Activated CD8-positive, alpha-beta T cell treated with anti-CD3 and anti-CD28 coated beads for 36 hours (primary cell): ENCODE measurements at regions not wholly inside any gene's neighbourhood (a gene's known extent, or its start where the extent isn't known, plus 50 kb on each side); places are given as distances from the start of the nearest gene placed in this dataset.

Source experiments
- ATAC-seq: fragments of 200-7000 bp; cut with Tn5 transposase; one replicate; pipeline ENCODE4 v1.10.0; 2021; ENCODE audit warnings: mild to moderate bottlenecking, moderate library complexity
- CTCF ChIA-PET: fragments of 350-600 bp; sonication (Branson Sonifier 250); formaldehyde crosslinking; loops from one replicate; lab custom pipeline; 2021; ENCODE audit warnings: antibody characterized with exemption; lab: Charles Lee
- POLR2A ChIA-PET: fragments of 350-600 bp; sonication (Branson Sonifier 250); formaldehyde crosslinking; loops from one replicate; lab custom pipeline; 2021; ENCODE audit warnings: antibody characterized with exemption; lab: Charles Lee
- DNase-seq: peaks from one replicate; pipeline ENCODE4 v3.0.0-alpha.2; 2020
- H3K27ac Mint-ChIP-seq: one replicate; pipeline ENCODE4 v1.8.0; 2021; ENCODE audit warnings: mild to moderate bottlenecking, mixed read lengths
- H3K27me3 Mint-ChIP-seq: one replicate; pipeline ENCODE4 v1.8.0; 2021; ENCODE audit warnings: mixed read lengths
- H3K36me3 Mint-ChIP-seq: one replicate; pipeline ENCODE4 v1.8.0; 2021; ENCODE audit warnings: low read depth, mixed read lengths
- H3K4me1 Mint-ChIP-seq: one replicate; pipeline ENCODE4 v1.8.0; 2021; ENCODE audit warnings: low read depth, mixed read lengths
- H3K4me3 Mint-ChIP-seq: one replicate; pipeline ENCODE4 v1.8.0; 2021; ENCODE audit warnings: mild to moderate bottlenecking, moderate library complexity, mixed read lengths
- H3K9me3 Mint-ChIP-seq: one replicate; pipeline ENCODE4 v1.8.0; 2021; ENCODE audit warnings: mixed read lengths
- CTCF ChIP-seq: fragments of 200-600 bp; IDR thresholded peaks from one replicate; pipeline ENCODE4 v1.8.0; 2022; ENCODE audit warnings: antibody characterized with exemption, mild to moderate bottlenecking
- intact Hi-C: fragments of 100-400 bp; cut with micrococcal nuclease; formaldehyde crosslinking; loops from one replicate; pipeline ENCODE4 v1.10.0; 2022

DNA sequence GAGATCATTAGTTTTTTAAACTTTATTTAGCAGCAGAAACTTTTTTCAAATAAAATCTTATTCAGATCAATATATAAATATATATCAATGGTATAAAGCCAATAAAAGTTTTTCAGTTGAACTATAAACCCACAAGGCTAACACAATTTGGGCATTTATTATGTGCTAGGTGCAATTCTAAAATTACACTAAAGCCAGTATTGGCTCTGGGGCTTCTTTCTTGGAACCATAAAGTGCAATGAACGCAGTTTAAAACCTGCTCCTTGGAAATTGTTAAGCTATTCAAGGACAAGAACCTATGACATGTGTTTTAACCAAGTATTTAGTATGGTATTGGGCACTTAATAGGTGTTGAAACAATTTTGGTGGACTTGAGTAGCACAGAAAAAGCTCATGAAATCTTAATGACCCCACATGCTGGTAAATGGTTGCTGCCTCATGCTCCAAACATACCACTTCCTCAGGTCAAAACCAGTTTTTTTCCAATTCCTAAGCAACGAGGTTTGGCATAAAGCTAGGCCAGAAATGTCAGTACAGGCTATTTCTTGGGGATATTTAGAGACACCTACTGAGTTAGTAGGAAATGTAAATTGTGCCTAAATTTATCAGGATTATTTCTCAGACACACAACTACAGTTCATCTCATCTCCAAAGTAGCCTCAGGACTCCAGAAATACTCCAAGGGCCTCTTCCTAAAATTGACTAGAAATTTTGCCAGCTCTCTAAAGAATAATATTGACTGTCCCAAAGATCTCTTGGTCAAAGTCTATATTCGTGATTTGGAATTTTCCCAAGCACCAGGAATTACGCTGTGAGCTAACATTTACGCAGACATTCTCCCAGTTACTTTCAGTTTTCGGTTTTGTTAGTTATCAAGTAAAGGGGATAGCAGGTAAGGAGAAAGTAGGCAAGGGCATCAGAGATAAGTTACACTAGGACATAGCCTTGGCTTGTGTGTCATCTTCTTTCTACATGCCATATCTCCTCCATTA lies 90.9 kb upstream of the LGSN start:
- H3K27me3 Mint-ChIP-seq, result no peaks in the 10 kb centered on the region
- POLR2A ChIA-PET, result no interaction called here
- TF ChIP-seq CTCF, result no peak

GRCh38 chr6:63415286-63415685 lies 95.5 kb upstream of the LGSN start:
- H3K9me3 Mint-ChIP-seq, result peaks cover 2% of the 10 kb centered on the region

More for the DNA sequence above, 90.9 kb upstream of the LGSN start:
- H3K9me3 Mint-ChIP-seq, result no peaks in the 10 kb centered on the region
- intact Hi-C loops, result no loop called here
- no peak overlapping the region for H3K4me3 Mint-ChIP-seq
- CTCF ChIA-PET, result interaction anchor here (0.8 kb wide), 1 partner anchor 188 kb away, joined by 3 read pairs; no protein-coding TSS in a partner anchor
- no peaks in the 10 kb centered on the region for H3K36me3 Mint-ChIP-seq
- ATAC-seq (no peak), DNase-seq (no peak)
- H3K27ac Mint-ChIP-seq, result no peak overlapping the region
- H3K4me1 Mint-ChIP-seq, result no peaks in the 10 kb centered on the region

GRCh38 chr6:63418741-63419140 lies 99.0 kb upstream of the LGSN start:
- H3K4me1 Mint-ChIP-seq, result no peaks in the 10 kb centered on the region
- ATAC-seq (no peak), DNase-seq (no peak)
- intact Hi-C loops, result no loop called here
- H3K9me3 Mint-ChIP-seq, result peaks cover 6% of the 10 kb centered on the region
- H3K36me3 Mint-ChIP-seq, result peaks cover 1% of the 10 kb centered on the region
- TF ChIP-seq CTCF, result no peak
- H3K27ac Mint-ChIP-seq, result no peak overlapping the region
- POLR2A ChIA-PET, result no interaction called here
- CTCF ChIA-PET, result no interaction called here
- no peak overlapping the region for H3K4me3 Mint-ChIP-seq
- H3K27me3 Mint-ChIP-seq, result no peaks in the 10 kb centered on the region

More at GRCh38 chr6:63415286-63415685, 95.5 kb upstream of the LGSN start:
- no peak for DNase-seq
- ATAC-seq, result no peak
- POLR2A ChIA-PET, result no interaction called here
- Mint-ChIP-seq H3K4me1 (no peaks in the 10 kb centered on the region), H3K27ac (no peak overlapping the region), H3K27me3 (no peaks in the 10 kb centered on the region), H3K4me3 (no peak overlapping the region), H3K36me3 (no peaks in the 10 kb centered on the region)
- TF ChIP-seq CTCF, result no peak
- CTCF ChIA-PET, result no interaction called here
- intact Hi-C loops, result no loop called here

GRCh38 chr6:63424636-63425035 lies 104.9 kb upstream of the LGSN start:
- Mint-ChIP-seq H3K4me1 (no peaks in the 10 kb centered on the region), H3K36me3 (peaks cover 1% of the 10 kb centered on the region), H3K4me3 (no peak overlapping the region), H3K9me3 (peaks cover 6% of the 10 kb centered on the region), H3K27me3 (no peaks in the 10 kb centered on the region), H3K27ac (no peak overlapping the region)
- POLR2A ChIA-PET, result no interaction called here
- no peak for DNase-seq
- CTCF ChIA-PET, result no interaction called here
- TF ChIP-seq CTCF, result no peak
- ATAC-seq, result no peak
- intact Hi-C loops, result no loop called here

DNA sequence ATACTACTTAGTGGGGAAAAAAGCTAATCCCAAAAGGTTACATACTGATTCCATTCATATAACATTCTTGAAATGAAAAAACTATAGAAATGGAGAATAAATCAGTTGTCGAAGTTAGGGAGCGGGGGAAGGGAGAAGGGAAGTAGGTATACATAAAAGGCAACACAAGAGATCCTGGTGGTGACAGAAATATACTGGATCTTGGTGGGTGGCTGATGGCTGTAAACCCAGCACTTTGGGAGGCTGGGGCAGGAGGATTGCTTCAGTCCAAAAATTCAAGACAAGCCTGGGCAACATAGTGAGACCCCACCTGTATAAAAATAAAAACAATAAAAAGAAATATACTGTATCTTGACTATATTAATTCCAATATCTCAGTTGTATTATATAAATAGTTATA lies 105.7 kb upstream of the LGSN start:
- H3K36me3 Mint-ChIP-seq, result peaks cover 1% of the 10 kb centered on the region
- H3K9me3 Mint-ChIP-seq, result peaks cover 3% of the 10 kb centered on the region
- POLR2A ChIA-PET, result no interaction called here
- no peaks in the 10 kb centered on the region for H3K4me1 Mint-ChIP-seq
- CTCF ChIA-PET, result no interaction called here
- H3K4me3 Mint-ChIP-seq, result no peak overlapping the region
- no peaks in the 10 kb centered on the region for H3K27me3 Mint-ChIP-seq
- TF ChIP-seq CTCF, result no peak
- H3K27ac Mint-ChIP-seq, result no peak overlapping the region
- intact Hi-C loops, result no loop called here
- ATAC-seq, result no peak
- DNase-seq, result no peak
